ENCODE measurements at regions not wholly inside any gene's neighbourhood (a gene's known extent, or its start where the extent isn't known, plus 50 kb on each side); places are given as distances from the start of the nearest gene placed in this dataset.

DNA sequence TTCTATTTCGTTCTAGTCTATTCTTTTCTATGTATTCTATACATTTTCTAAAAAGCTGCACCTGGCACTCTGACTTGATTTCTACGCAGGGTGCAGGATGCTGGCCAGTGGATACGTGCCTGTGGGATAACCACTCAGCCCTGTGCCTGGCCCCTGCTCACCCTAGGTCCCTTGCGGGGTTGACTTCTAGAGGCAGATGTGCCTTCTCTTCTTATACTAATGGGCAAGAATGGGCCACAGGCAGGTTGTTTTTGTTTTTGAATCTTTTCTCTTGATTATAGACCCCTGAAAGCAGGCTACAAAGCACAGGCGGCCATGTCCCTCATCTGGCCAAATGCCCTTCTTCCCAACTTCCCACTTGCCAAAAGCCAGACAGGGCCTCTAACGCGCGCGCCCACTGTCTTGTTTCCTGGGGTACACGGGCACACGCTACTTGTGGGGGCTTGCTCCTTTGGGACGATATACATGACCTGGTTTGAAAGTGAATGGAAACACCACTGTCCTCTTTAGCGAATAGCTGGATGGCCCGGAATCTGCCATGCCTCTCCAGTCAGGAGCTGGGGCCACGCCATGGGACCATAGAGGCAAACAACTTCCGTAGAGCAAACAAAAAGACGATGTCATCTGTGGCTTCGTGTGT lies 162.7 kb upstream of the IRX2 start:
- ChIA-PET CTCF (no interaction called here), POLR2A (no interaction called here), RAD21 (ENCODE audit: low non-redundant PET in 1 of 2, low total read pairs in 2 of 2, uncharacterized antibody in 2 of 2, unreplicated experiment in 2 of 2) (no interaction called here)
- Histone ChIP-seq H3K27me3 (ENCODE audit: insufficient read depth, low read length) (no peaks in the 10 kb centered on the region), H4K20me1 (ENCODE audit: insufficient read depth) (no peaks in the 10 kb centered on the region), H3K36me3 (ENCODE audit: control insufficient read depth in 1 of 2, insufficient read depth in 2 of 2, low read length in 2 of 2) (no peaks in the 10 kb centered on the region), H3K9ac (ENCODE audit: low read length) (no peak overlapping the region), H3K79me2 (ENCODE audit: insufficient read depth, low read length) (no peaks in the 10 kb centered on the region), H3K9me2 (ENCODE audit: insufficient read depth) (no peaks in the 10 kb centered on the region), H3K4me3 (replicated peaks in 1 of 2; ENCODE audit: low read depth in 1 of 2, low read length in 2 of 2) (no peak overlapping the region), H3K4me1 (ENCODE audit: control insufficient read depth in 1 of 2, insufficient read depth in 2 of 2, low read length in 2 of 2) (no peaks in the 10 kb centered on the region), H3K27ac (ENCODE audit: low read depth, low read length) (no peak overlapping the region), H2AFZ (ENCODE audit: low read depth, low read length, poor library complexity, severe bottlenecking) (no peak overlapping the region), H3K9me3 (ENCODE audit: control insufficient read depth in 1 of 2, insufficient read depth in 1 of 2, low read depth in 1 of 2, low read length in 2 of 2) (peaks cover 8 to 38% of the 10 kb centered on the region in 2 experiments; a peak in 2 of 4 replicates), H3K4me2 (ENCODE audit: low read length) (no peak overlapping the region)
- intact Hi-C loops (cut with micrococcal nuclease): no loop called here
- DNase-seq (ENCODE audit: low read depth, low spot score) (no peak), ATAC-seq (no peak)
- TF ChIP-seq RAD21 (IDR thresholded peaks at IDR 0.05; ENCODE audit: low read depth): no peak
- TF ChIP-seq SIN3A (IDR thresholded peaks at IDR 0.05; ENCODE audit: low read depth): no peak
- TF ChIP-seq REST (IDR thresholded peaks at IDR 0.05; ENCODE audit: low read depth): no peak
- TF ChIP-seq, protein P1, sequence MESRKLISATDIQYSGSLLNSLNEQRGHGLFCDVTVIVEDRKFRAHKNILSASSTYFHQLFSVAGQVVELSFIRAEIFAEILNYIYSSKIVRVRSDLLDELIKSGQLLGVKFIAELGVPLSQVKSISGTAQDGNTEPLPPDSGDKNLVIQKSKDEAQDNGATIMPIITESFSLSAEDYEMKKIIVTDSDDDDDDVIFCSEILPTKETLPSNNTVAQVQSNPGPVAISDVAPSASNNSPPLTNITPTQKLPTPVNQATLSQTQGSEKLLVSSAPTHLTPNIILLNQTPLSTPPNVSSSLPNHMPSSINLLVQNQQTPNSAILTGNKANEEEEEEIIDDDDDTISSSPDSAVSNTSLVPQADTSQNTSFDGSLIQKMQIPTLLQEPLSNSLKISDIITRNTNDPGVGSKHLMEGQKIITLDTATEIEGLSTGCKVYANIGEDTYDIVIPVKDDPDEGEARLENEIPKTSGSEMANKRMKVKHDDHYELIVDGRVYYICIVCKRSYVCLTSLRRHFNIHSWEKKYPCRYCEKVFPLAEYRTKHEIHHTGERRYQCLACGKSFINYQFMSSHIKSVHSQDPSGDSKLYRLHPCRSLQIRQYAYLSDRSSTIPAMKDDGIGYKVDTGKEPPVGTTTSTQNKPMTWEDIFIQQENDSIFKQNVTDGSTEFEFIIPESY (IDR thresholded peaks at IDR 0.05; ENCODE audit: extremely low read depth, insufficient replicate concordance, low read length): no peak
- no peak for TF ChIP-seq FOSL1 (IDR thresholded peaks at IDR 0.05; ENCODE audit: low read depth)
- BruUV-seq (replicated peaks): no TSS peak
